IPS-20b (cell line): ENCODE measurements at regions not wholly inside any gene's neighbourhood (a gene's known extent, or its start where the extent isn't known, plus 50 kb on each side); places are given as distances from the start of the nearest gene placed in this dataset.
A peak's percentile ranks its signal among the peaks of the same experiment; 100 is the strongest.

Source experiments
- H3K27ac ChIP-seq: one replicate; pipeline ENCODE4 v1.5.1; 2013; ENCODE audit warnings: low read length
- H3K27me3 ChIP-seq: 2 replicates; pipeline ENCODE4 v1.6.1; 2013; ENCODE audit warnings: mild to moderate bottlenecking, low read length, inconsistent platforms; ENCODE audit not compliant: insufficient read depth
- H3K36me3 ChIP-seq: 2 replicates; pipeline ENCODE4 v1.6.1; 2013; ENCODE audit warnings: low read depth, mild to moderate bottlenecking, inconsistent platforms, low read length, moderate library complexity; ENCODE audit not compliant: insufficient read depth
- H3K4me1 ChIP-seq: 2 replicates; pipeline ENCODE4 v1.6.1; 2013; ENCODE audit warnings: mild to moderate bottlenecking, control low read depth, inconsistent platforms, low read length, moderate library complexity; ENCODE audit not compliant: insufficient read depth
- H3K4me3 ChIP-seq: 2 replicates; pipeline ENCODE4 v1.5.1; 2013; ENCODE audit warnings: mild to moderate bottlenecking, low read length, inconsistent platforms
- H3K9ac ChIP-seq: 2 replicates; pipeline ENCODE4 v1.6.1; 2013; ENCODE audit warnings: low read depth, mild to moderate bottlenecking, inconsistent platforms, low read length, moderate library complexity
- H3K9me3 ChIP-seq: 2 replicates; pipeline ENCODE4 v1.6.1; 2013; ENCODE audit warnings: mild to moderate bottlenecking, low read depth, low read length, inconsistent platforms; ENCODE audit not compliant: insufficient read depth

GRCh38 chr12:77678621-77679020 is 152.1 kb upstream of the NAV3 start:
- Histone ChIP-seq H3K27me3 (no peaks in the 10 kb centered on the region; the same call in 1 of the 2 replicates), H3K4me1 (no peaks in the 10 kb centered on the region), H3K9me3 (no peaks in the 10 kb centered on the region), H3K4me3 (no peak overlapping the region), H3K9ac (no peak overlapping the region), H3K36me3 (no peaks in the 10 kb centered on the region), H3K27ac (no peak overlapping the region)

GRCh38 chr12:77667101-77667500 is 163.6 kb upstream of the NAV3 start:
- no peaks in the 10 kb centered on the region for H3K9me3 ChIP-seq
- H3K27ac ChIP-seq = no peak overlapping the region
- H3K4me3 ChIP-seq = no peak overlapping the region
- no peak overlapping the region for H3K9ac ChIP-seq
- H3K4me1 ChIP-seq = no peaks in the 10 kb centered on the region
- no peaks in the 10 kb centered on the region for H3K36me3 ChIP-seq
- H3K27me3 ChIP-seq = no peaks in the 10 kb centered on the region

- Histone ChIP-seq H3K9ac (no peak overlapping the region), H3K27ac (no peak overlapping the region)
Observed at GRCh38 chr12:77648716-77649115, 182.0 kb upstream of the NAV3 start.

GRCh38 chr12:77645966-77646598 is 184.6 kb upstream of the NAV3 start:
- Histone ChIP-seq H3K36me3 (no peaks in the 10 kb centered on the region), H3K9ac (no peak overlapping the region), H3K27ac (no peak overlapping the region), H3K9me3 (no peaks in the 10 kb centered on the region), H3K4me3 (peak overlapping the region; percentile 50; the same call in 1 of the 2 replicates), H3K27me3 (no peaks in the 10 kb centered on the region), H3K4me1 (peaks cover 29% of the 10 kb centered on the region)

More at GRCh38 chr12:77648716-77649115, 182.0 kb upstream of the NAV3 start:
- no peaks in the 10 kb centered on the region for H3K27me3 ChIP-seq
- no peaks in the 10 kb centered on the region for H3K9me3 ChIP-seq
- no peaks in the 10 kb centered on the region for H3K36me3 ChIP-seq
- H3K4me3 ChIP-seq = no peak overlapping the region
- peaks cover 25% of the 10 kb centered on the region for H3K4me1 ChIP-seq

- H3K4me3 ChIP-seq = peak overlapping the region; percentile 50; the same call in 1 of the 2 replicates
- H3K27me3 ChIP-seq = no peaks in the 10 kb centered on the region
- H3K9me3 ChIP-seq = no peaks in the 10 kb centered on the region
- peak overlapping the region; percentile 67 for H3K27ac ChIP-seq
- peak overlapping the region; percentile 37; the same call in 1 of the 2 replicates for H3K9ac ChIP-seq
- no peaks in the 10 kb centered on the region for H3K36me3 ChIP-seq
- H3K4me1 ChIP-seq = peaks cover 33% of the 10 kb centered on the region
Observed at GRCh38 chr12:77644915-77645605, 185.6 kb upstream of the NAV3 start.

- H3K4me3 ChIP-seq = no peak overlapping the region
- H3K4me1 ChIP-seq = peaks cover 42% of the 10 kb centered on the region
- no peaks in the 10 kb centered on the region for H3K27me3 ChIP-seq
- no peak overlapping the region for H3K27ac ChIP-seq
- no peak overlapping the region for H3K9ac ChIP-seq
- no peaks in the 10 kb centered on the region for H3K36me3 ChIP-seq
- no peaks in the 10 kb centered on the region for H3K9me3 ChIP-seq
Observed at GRCh38 chr12:77642246-77642645, 188.4 kb upstream of the NAV3 start.

GRCh38 chr12:77640356-77640755 is 190.3 kb upstream of the NAV3 start:
- Histone ChIP-seq H3K36me3 (no peaks in the 10 kb centered on the region), H3K4me1 (peaks cover 27% of the 10 kb centered on the region)

GRCh38 chr12:77630790-77631445 is 199.8 kb upstream of the NAV3 start:
- Histone ChIP-seq H3K4me1 (no peaks in the 10 kb centered on the region), H3K27me3 (no peaks in the 10 kb centered on the region), H3K9me3 (no peaks in the 10 kb centered on the region), H3K27ac (no peak overlapping the region), H3K9ac (no peak overlapping the region), H3K36me3 (no peaks in the 10 kb centered on the region), H3K4me3 (no peak overlapping the region)

More at GRCh38 chr12:77640356-77640755, 190.3 kb upstream of the NAV3 start:
- no peak overlapping the region for H3K27ac ChIP-seq
- H3K27me3 ChIP-seq = no peaks in the 10 kb centered on the region
- no peak overlapping the region for H3K9ac ChIP-seq
- H3K4me3 ChIP-seq = no peak overlapping the region
- no peaks in the 10 kb centered on the region for H3K9me3 ChIP-seq

- Histone ChIP-seq H3K4me3 (no peak overlapping the region), H3K27me3 (no peaks in the 10 kb centered on the region), H3K4me1 (no peaks in the 10 kb centered on the region), H3K9me3 (no peaks in the 10 kb centered on the region), H3K9ac (no peak overlapping the region), H3K36me3 (no peaks in the 10 kb centered on the region), H3K27ac (no peak overlapping the region)
Observed at GRCh38 chr12:77630344-77630743, 200.3 kb upstream of the NAV3 start.

GRCh38 chr12:77629141-77629540 is 201.6 kb upstream of the NAV3 start:
- Histone ChIP-seq H3K27me3 (no peaks in the 10 kb centered on the region), H3K27ac (no peak overlapping the region), H3K4me1 (no peaks in the 10 kb centered on the region), H3K9me3 (no peaks in the 10 kb centered on the region), H3K9ac (no peak overlapping the region), H3K36me3 (no peaks in the 10 kb centered on the region), H3K4me3 (no peak overlapping the region)

GRCh38 chr12:77625441-77625840 is 205.3 kb upstream of the NAV3 start:
- H3K36me3 ChIP-seq = no peaks in the 10 kb centered on the region

GRCh38 chr12:77619425-77619824 is 211.3 kb upstream of the NAV3 start:
- H3K4me1 ChIP-seq = no peaks in the 10 kb centered on the region
- H3K9me3 ChIP-seq = no peaks in the 10 kb centered on the region; the same call in 1 of the 2 replicates
- no peaks in the 10 kb centered on the region for H3K36me3 ChIP-seq
- H3K9ac ChIP-seq = no peak overlapping the region
- H3K27me3 ChIP-seq = no peaks in the 10 kb centered on the region
- H3K4me3 ChIP-seq = no peak overlapping the region
- H3K27ac ChIP-seq = no peak overlapping the region

More at GRCh38 chr12:77625441-77625840, 205.3 kb upstream of the NAV3 start:
- Histone ChIP-seq H3K9me3 (no peaks in the 10 kb centered on the region), H3K4me1 (no peaks in the 10 kb centered on the region), H3K27ac (no peak overlapping the region), H3K4me3 (no peak overlapping the region), H3K9ac (no peak overlapping the region), H3K27me3 (no peaks in the 10 kb centered on the region)
